ENCODE measurements at regions not wholly inside any gene's neighbourhood (a gene's known extent, or its start where the extent isn't known, plus 50 kb on each side); places are given as distances from the start of the nearest gene placed in this dataset.
"Not testable (repeated sequence)": the region's sequence is repeated elsewhere in the genome, so short reads cannot be mapped to it uniquely, and the experiment has no call there.

GRCh38 chr20:58031350-58031749 lies 197.1 kb downstream of the ANKRD60 start:
- not testable (repeated sequence) for TF ChIP-seq CTCF, POLR2A (IDR thresholded peaks at IDR 0.05)
